KMS-11 (cell line): ENCODE measurements at regions not wholly inside any gene's neighbourhood (a gene's known extent, or its start where the extent isn't known, plus 50 kb on each side); places are given as distances from the start of the nearest gene placed in this dataset.

Experiments
- H2AFZ ChIP-seq: fragments of 200-600 bp; sonication (generic); 2 replicates; pipeline ENCODE4 v1.6.1; 2016; ENCODE audit warnings: antibody characterized with exemption, mixed run types, low read depth
- H3K27ac ChIP-seq: fragments of 200-600 bp; sonication (generic); 2 replicates; pipeline ENCODE4 v1.6.1; 2016; ENCODE audit warnings: mild to moderate bottlenecking, mixed run types
- H3K27me3 ChIP-seq: fragments of 200-600 bp; sonication (generic); 2 replicates; pipeline ENCODE4 v1.6.1; 2017; ENCODE audit warnings: mild to moderate bottlenecking, low read depth, mixed run types, moderate library complexity; ENCODE audit not compliant: insufficient read depth
- H3K36me3 ChIP-seq: fragments of 200-600 bp; sonication (generic); 2 replicates; pipeline ENCODE4 v1.6.1; 2017; ENCODE audit warnings: mild to moderate bottlenecking, mixed run types; ENCODE audit not compliant: insufficient read depth
- H3K4me1 ChIP-seq: fragments of 200-600 bp; sonication (generic); 2 replicates; pipeline ENCODE4 v1.6.1; 2016; ENCODE audit warnings: mild to moderate bottlenecking, low read depth, mixed run types; ENCODE audit not compliant: poor library complexity, severe bottlenecking
- H3K4me2 ChIP-seq: fragments of 200-600 bp; sonication (generic); 2 replicates; pipeline ENCODE4 v1.7.0; 2016; ENCODE audit warnings: mild to moderate bottlenecking, mixed run types
- H3K4me3 ChIP-seq: fragments of 200-600 bp; sonication (generic); IDR thresholded peaks from 2 replicates; pipeline ENCODE4 v1.6.1; 2017; ENCODE audit warnings: low read depth, low read length, mixed read lengths; ENCODE audit not compliant: insufficient read depth
- H3K79me2 ChIP-seq: fragments of 200-600 bp; sonication (generic); 2 replicates; pipeline ENCODE4 v1.6.1; 2016; ENCODE audit warnings: low read depth, mixed run types; ENCODE audit not compliant: insufficient read depth
- H3K9ac ChIP-seq: fragments of 200-600 bp; sonication (generic); 2 replicates; pipeline ENCODE4 v1.6.1; 2016; ENCODE audit warnings: mild to moderate bottlenecking, mixed run types
- H4K20me1 ChIP-seq: fragments of 200-600 bp; sonication (generic); 2 replicates; pipeline ENCODE4 v1.6.1; 2016; ENCODE audit warnings: mild to moderate bottlenecking, mixed run types; ENCODE audit not compliant: insufficient read depth
- CTCF ChIP-seq: fragments of 200-600 bp; sonication (generic); conservative IDR thresholded peaks from 2 replicates; pipeline ENCODE4 v1.6.1; 2017; ENCODE audit warnings: low read depth, mild to moderate bottlenecking, antibody characterized with exemption, low read length, moderate library complexity, mixed read lengths

- Histone ChIP-seq H2AFZ (no peak overlapping the region), H3K36me3 (no peaks in the 10 kb centered on the region), H3K4me2 (no peak overlapping the region), H3K79me2 (no peaks in the 10 kb centered on the region), H3K9ac (no peak overlapping the region), H3K4me3 (no peak overlapping the region), H3K27me3 (no peaks in the 10 kb centered on the region), H3K4me1 (no peaks in the 10 kb centered on the region), H4K20me1 (no peaks in the 10 kb centered on the region), H3K27ac (no peak overlapping the region)
- TF ChIP-seq CTCF: no peak
Observed at GRCh38 chr11:115751243-115752015, 247.2 kb upstream of the CADM1 start.

- Histone ChIP-seq H3K4me2 (no peak overlapping the region), H3K4me1 (no peaks in the 10 kb centered on the region), H3K79me2 (no peaks in the 10 kb centered on the region), H3K36me3 (no peaks in the 10 kb centered on the region), H3K27ac (no peak overlapping the region), H4K20me1 (no peaks in the 10 kb centered on the region), H3K4me3 (no peak overlapping the region), H2AFZ (no peak overlapping the region), H3K9ac (no peak overlapping the region), H3K27me3 (no peaks in the 10 kb centered on the region)
- TF ChIP-seq CTCF: no peak
Observed at GRCh38 chr11:115745610-115746512, 241.6 kb upstream of the CADM1 start.

- H3K36me3 ChIP-seq: no peaks in the 10 kb centered on the region
- H3K27me3 ChIP-seq: no peaks in the 10 kb centered on the region
- H2AFZ ChIP-seq: no peak overlapping the region
- no peaks in the 10 kb centered on the region for H3K79me2 ChIP-seq
- no peak overlapping the region for H3K4me3 ChIP-seq
- TF ChIP-seq CTCF: no peak
- H3K4me1 ChIP-seq: no peaks in the 10 kb centered on the region
- no peak overlapping the region for H3K4me2 ChIP-seq
- H4K20me1 ChIP-seq: no peaks in the 10 kb centered on the region
- no peak overlapping the region for H3K9ac ChIP-seq
- H3K27ac ChIP-seq: no peak overlapping the region
Observed at GRCh38 chr11:115745066-115745465, 240.9 kb upstream of the CADM1 start.

- Histone ChIP-seq H3K9ac (no peak overlapping the region), H3K27ac (no peak overlapping the region), H3K36me3 (no peaks in the 10 kb centered on the region), H3K4me1 (no peaks in the 10 kb centered on the region), H4K20me1 (no peaks in the 10 kb centered on the region), H3K27me3 (no peaks in the 10 kb centered on the region), H3K4me2 (no peak overlapping the region), H2AFZ (no peak overlapping the region), H3K79me2 (no peaks in the 10 kb centered on the region), H3K4me3 (no peak overlapping the region)
- TF ChIP-seq CTCF: no peak
Observed at GRCh38 chr11:115743719-115744118, 239.5 kb upstream of the CADM1 start.
